ENCODE measurements at regions not wholly inside any gene's neighbourhood (a gene's known extent, or its start where the extent isn't known, plus 50 kb on each side); places are given as distances from the start of the nearest gene placed in this dataset.

DNA sequence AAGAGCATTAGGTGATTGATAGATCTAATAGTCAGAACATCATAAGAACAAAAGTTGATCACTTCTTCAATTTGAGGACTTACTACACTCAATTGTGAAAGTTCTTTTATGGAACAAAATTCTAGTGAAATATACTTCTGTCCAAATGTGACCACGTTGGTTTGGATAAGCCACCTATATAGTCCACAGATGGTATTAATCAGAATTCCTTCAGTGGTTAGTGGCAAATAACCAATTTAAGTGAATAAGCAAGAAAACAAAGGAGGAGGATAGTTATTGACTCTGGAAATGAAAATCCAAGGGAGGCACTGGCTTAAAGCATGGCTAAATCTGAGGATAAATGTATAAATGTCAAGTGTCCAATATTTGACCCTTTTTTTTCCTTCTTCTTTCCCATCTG, 268.5 kb upstream of the MARCKS start:
- TF ChIP-seq, protein P1, sequence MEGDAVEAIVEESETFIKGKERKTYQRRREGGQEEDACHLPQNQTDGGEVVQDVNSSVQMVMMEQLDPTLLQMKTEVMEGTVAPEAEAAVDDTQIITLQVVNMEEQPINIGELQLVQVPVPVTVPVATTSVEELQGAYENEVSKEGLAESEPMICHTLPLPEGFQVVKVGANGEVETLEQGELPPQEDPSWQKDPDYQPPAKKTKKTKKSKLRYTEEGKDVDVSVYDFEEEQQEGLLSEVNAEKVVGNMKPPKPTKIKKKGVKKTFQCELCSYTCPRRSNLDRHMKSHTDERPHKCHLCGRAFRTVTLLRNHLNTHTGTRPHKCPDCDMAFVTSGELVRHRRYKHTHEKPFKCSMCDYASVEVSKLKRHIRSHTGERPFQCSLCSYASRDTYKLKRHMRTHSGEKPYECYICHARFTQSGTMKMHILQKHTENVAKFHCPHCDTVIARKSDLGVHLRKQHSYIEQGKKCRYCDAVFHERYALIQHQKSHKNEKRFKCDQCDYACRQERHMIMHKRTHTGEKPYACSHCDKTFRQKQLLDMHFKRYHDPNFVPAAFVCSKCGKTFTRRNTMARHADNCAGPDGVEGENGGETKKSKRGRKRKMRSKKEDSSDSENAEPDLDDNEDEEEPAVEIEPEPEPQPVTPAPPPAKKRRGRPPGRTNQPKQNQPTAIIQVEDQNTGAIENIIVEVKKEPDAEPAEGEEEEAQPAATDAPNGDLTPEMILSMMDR (IDR thresholded peaks at IDR 0.05) = no peak
- TF ChIP-seq POLR2A (IDR thresholded peaks at IDR 0.05) = no peak
